Colon (tissue), 2 donors: ENCODE measurements at regions not wholly inside any gene's neighbourhood (a gene's known extent, or its start where the extent isn't known, plus 50 kb on each side); places are given as distances from the start of the nearest gene placed in this dataset.
A peak's percentile ranks its signal among the peaks of the same experiment; 100 is the strongest.
"Not testable (repeated sequence)": the region's sequence is repeated elsewhere in the genome, so short reads cannot be mapped to it uniquely, and the experiment has no call there.

Experiments
- FAIRE-seq: peaks from 2 replicates; lab custom pipeline; 2012; peaks lifted over from hg19 to GRCh38; lab: Jason Lieb, UNC
- donor health status: control.
- donor health status: control.

GRCh38 chr10:38209332-38209731, 115.2 kb downstream of the ZNF37A start:
- FAIRE-seq: no peak

- FAIRE-seq: not testable (repeated sequence)
Observed at GRCh38 chr10:38209748-38210147, 115.6 kb downstream of the ZNF37A start.

GRCh38 chr10:38212460-38212859, 118.3 kb downstream of the ZNF37A start:
- FAIRE-seq: no peak

- FAIRE-seq: no peak
Observed at GRCh38 chr10:38226385-38226784, 132.2 kb downstream of the ZNF37A start.

- no peak for FAIRE-seq
Observed at GRCh38 chr10:38228394-38228793, 134.3 kb downstream of the ZNF37A start.

GRCh38 chr10:38238479-38238878, 144.3 kb downstream of the ZNF37A start:
- FAIRE-seq: not testable (repeated sequence)

GRCh38 chr10:38242061-38242649, 148.0 kb downstream of the ZNF37A start:
- not testable (repeated sequence) for FAIRE-seq

GRCh38 chr10:38248113-38248512, 154.0 kb downstream of the ZNF37A start:
- FAIRE-seq: not testable (repeated sequence)

GRCh38 chr10:38252551-38252950, 158.4 kb downstream of the ZNF37A start:
- FAIRE-seq: not testable (repeated sequence)

GRCh38 chr10:38267555-38267954, 173.4 kb downstream of the ZNF37A start:
- not testable (repeated sequence) for FAIRE-seq

GRCh38 chr10:38271031-38271430, 176.9 kb downstream of the ZNF37A start:
- not testable (repeated sequence) for FAIRE-seq

GRCh38 chr10:38274879-38275278, 180.7 kb downstream of the ZNF37A start:
- FAIRE-seq: not testable (repeated sequence)

GRCh38 chr10:38292560-38292959, 198.4 kb downstream of the ZNF37A start:
- not testable (repeated sequence) for FAIRE-seq

GRCh38 chr10:38310111-38310510, 216.0 kb downstream of the ZNF37A start:
- not testable (repeated sequence) for FAIRE-seq

- FAIRE-seq: not testable (repeated sequence)
Observed at GRCh38 chr10:38315090-38315805, 221.1 kb downstream of the ZNF37A start.

- FAIRE-seq: not testable (repeated sequence)
Observed at GRCh38 chr10:38321393-38321792, 227.3 kb downstream of the ZNF37A start.

GRCh38 chr10:38330306-38330705, 236.2 kb downstream of the ZNF37A start:
- FAIRE-seq: not testable (repeated sequence)

- not testable (repeated sequence) for FAIRE-seq
Observed at GRCh38 chr10:38331106-38331505, 237.0 kb downstream of the ZNF37A start.

- FAIRE-seq: not testable (repeated sequence)
Observed at GRCh38 chr10:38333699-38334098, 239.6 kb downstream of the ZNF37A start.

- FAIRE-seq: not testable (repeated sequence)
Observed at GRCh38 chr10:38350645-38351044, 256.5 kb downstream of the ZNF37A start.

GRCh38 chr10:38354410-38354809, 260.3 kb downstream of the ZNF37A start:
- FAIRE-seq: not testable (repeated sequence)

- peak; percentile 18 for FAIRE-seq
Observed at GRCh38 chr10:38355911-38356526, 261.9 kb downstream of the ZNF37A start.

- FAIRE-seq: not testable (repeated sequence)
Observed at GRCh38 chr10:38356527-38356926, 262.4 kb downstream of the ZNF37A start.
